RWPE1 (cell line): ENCODE measurements at regions not wholly inside any gene's neighbourhood (a gene's known extent, or its start where the extent isn't known, plus 50 kb on each side); places are given as distances from the start of the nearest gene placed in this dataset.

Experiments used
- CTCF ChIA-PET: fragments of 350-600 bp; sonication (Branson Sonifier 250); formaldehyde crosslinking; extraction: SDS; loops from one replicate; lab custom pipeline; 2021; lab: Yijun Ruan, JAX
- POLR2A ChIA-PET: fragments of 400-600 bp; formaldehyde crosslinking; extraction: SDS; loops from one replicate; lab custom pipeline; 2020; ENCODE audit warnings: antibody characterized with exemption; ENCODE audit not compliant: low non-redundant PET; lab: Yijun Ruan, JAX
- DNase-seq: peaks from one replicate; pipeline ENCODE4 v3.0.0; 2012; ENCODE audit warnings: low spot score
- H3K27ac ChIP-seq: fragments of 450-650 bp; 2 replicates; pipeline ENCODE4 v1.5.1; 2017
- TF ChIP-seq, protein P1 (sequence below): fragments of 450-650 bp; conservative IDR thresholded peaks from 2 replicates; pipeline ENCODE4 v1.5.1; 2017; ENCODE audit warnings: low read depth, mild to moderate bottlenecking

DNA sequence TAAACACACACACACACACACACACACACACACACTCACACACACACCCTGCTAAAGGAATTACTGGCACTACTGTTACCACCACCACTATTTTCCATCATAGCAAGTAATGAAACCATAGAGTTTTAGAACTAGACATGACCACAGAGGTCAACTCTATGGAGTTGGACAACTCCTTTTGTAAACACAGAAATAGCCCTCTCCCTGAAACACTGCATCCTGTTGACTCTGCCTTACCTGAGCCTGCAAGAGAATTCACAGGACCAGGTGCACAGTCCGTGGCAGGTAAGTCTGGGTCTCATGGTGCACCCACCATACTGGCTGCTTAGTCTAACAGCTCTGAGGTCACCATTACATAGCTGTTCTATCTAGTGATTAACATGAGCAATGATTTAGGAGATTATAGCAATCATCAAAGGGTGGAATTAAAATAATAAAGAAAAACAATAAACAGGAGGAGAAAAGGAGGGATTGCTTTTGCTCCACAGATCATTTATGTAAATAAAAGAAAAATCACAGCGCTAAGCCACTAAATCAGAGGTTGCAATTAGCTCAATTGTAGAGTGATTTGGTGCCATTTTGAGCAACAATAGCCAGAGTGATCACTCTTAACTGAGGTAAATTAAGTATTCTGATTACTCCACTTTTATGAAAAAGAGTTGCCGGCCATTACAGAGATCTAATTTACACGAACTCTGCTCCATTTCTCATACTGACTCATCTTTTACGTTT is 340.0 kb upstream of the RASGEF1B start:
- no peak for DNase-seq
- H3K27ac ChIP-seq: no peak overlapping the region
- ChIA-PET POLR2A (no interaction called here), CTCF (interaction anchor here (0.7 kb wide), 1 partner anchor 33 kb away, joined by 3 read pairs; no protein-coding TSS in a partner anchor)
- TF ChIP-seq, protein P1, sequence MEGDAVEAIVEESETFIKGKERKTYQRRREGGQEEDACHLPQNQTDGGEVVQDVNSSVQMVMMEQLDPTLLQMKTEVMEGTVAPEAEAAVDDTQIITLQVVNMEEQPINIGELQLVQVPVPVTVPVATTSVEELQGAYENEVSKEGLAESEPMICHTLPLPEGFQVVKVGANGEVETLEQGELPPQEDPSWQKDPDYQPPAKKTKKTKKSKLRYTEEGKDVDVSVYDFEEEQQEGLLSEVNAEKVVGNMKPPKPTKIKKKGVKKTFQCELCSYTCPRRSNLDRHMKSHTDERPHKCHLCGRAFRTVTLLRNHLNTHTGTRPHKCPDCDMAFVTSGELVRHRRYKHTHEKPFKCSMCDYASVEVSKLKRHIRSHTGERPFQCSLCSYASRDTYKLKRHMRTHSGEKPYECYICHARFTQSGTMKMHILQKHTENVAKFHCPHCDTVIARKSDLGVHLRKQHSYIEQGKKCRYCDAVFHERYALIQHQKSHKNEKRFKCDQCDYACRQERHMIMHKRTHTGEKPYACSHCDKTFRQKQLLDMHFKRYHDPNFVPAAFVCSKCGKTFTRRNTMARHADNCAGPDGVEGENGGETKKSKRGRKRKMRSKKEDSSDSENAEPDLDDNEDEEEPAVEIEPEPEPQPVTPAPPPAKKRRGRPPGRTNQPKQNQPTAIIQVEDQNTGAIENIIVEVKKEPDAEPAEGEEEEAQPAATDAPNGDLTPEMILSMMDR: no peak

DNA sequence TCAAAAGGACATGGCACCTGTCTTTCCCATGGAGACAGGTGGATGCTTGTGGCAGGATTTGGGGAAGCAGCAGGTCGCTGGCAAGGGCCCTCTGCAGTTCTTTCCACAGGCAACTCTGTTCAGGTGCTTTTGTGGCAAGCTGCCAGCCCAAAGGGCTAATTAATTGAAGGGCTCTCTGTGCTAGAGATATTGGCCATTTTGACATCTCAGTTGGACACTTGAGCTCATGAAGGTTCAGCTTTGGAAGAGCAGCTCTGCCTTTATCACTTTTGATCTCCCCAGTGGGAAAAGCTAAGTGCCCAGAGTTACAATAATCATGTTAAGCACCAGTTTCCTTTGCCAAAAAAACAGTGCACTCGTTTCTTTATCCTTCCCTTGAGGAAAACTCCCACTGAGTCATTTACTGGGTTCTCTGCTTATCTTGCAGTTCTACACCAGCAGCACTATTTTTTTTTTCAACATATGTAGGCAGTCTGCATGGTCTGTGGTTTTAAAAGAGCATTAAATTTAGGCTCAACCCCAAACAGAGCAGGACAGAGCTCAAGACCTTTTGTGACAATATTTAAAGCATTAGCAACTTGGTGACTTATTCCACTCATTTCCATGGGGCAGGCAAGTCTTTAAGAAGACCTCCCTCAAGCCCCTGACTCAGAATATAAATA is 336.4 kb upstream of the RASGEF1B start:
- TF ChIP-seq, protein P1: no peak
- CTCF ChIA-PET: no interaction called here
- no peak overlapping the region for H3K27ac ChIP-seq
- POLR2A ChIA-PET: no interaction called here
- DNase-seq: no peak

DNA sequence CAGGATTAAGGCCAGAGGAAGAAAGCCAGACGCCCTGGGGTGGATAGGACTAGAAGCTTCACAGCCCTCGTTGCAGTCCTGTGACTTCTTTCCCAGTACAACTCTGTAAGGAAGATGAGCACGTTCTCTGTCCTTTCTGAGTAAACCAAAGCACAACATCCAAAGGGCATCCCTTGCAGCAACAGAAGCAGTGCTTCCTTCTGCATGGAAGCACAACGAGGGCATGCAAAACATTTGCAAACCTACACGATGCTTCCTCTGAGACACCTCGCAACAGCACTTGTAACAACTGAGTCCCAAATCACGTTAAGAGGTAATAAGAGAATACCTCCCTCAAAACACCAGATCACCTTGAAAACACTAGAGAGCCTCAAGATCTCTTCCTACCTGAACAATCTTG is 335.7 kb upstream of the RASGEF1B start:
- no peak overlapping the region for H3K27ac ChIP-seq
- ChIA-PET POLR2A (no interaction called here), CTCF (interaction anchor here (0.5 kb wide), 1 partner anchor 291 kb away, joined by 3 read pairs; no protein-coding TSS in a partner anchor)
- no peak for DNase-seq
- TF ChIP-seq, protein P1: no peak

DNA sequence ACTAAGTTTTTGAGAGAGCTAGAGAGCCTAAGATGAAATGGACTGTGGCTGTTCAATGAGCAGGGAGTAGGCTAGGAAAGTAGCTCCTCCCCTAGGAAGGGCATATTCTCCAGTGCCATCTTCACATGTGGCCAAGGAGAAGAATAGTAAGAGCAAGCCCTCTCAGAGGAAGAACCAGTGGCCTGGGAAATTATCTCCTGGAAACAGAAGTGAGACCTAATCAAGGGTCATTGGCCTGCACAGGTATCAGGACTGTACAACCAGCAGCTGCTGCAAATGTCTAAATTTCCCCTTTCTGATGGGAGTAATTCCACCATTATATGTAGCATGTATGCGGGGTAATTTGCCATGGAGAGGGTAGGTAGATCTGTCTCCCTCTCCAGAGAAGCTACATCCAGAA is 334.8 kb upstream of the RASGEF1B start:
- TF ChIP-seq, protein P1: no peak
- CTCF ChIA-PET: interaction anchor here (0.6 kb wide), 1 partner anchor 463 kb away, joined by 4 read pairs; no protein-coding TSS in a partner anchor
- no peak overlapping the region for H3K27ac ChIP-seq
- POLR2A ChIA-PET: no interaction called here
- DNase-seq: no peak

DNA sequence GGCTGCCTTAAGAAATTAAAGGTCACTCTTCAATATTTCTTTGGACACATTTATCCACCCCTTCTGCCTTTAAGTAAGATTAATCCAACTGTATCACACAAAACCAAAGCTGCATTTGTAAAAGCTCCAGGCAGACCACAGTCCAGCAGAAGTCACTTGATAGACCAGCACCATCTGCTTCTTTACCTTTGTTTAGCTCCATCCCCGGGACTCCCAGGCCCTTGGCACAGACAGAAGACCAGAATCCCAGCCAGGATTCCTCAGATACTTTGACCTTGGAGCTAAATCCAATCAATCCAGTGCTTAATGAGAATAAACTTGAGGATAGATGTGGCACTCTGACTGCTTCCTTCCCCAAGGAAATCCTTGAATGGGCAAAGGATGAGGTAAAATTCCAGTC is 333.1 kb upstream of the RASGEF1B start:
- ChIA-PET POLR2A (no interaction called here), CTCF (no interaction called here)
- DNase-seq: no peak
- H3K27ac ChIP-seq: no peak overlapping the region
- TF ChIP-seq, protein P1: no peak

DNA sequence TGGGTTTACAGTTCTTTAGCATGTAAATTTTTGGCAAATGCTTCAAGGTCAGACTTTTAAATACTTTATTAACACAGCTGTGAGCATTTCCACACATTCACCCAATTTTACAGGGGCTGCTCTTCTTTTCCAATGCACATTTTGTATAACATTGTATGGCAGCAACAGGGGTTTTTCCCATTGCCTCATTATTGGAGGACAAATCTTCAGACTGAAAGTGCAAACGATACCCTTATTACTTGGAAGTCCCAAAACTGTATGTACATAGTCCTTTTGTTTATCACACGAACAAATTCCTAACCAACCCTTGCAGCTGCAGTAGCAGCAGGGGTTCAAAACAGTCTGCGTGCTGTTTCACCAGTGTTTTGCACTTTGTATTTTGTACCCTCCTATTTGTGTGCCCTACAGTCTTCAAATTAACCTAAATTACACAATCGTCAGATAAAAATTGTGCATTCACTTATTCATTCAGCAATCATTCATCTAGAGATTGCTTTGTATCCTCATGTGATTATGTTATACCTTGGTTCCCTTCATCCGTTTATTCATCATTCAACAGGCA is 330.7 kb upstream of the RASGEF1B start:
- DNase-seq: no peak
- TF ChIP-seq, protein P1: no peak
- ChIA-PET CTCF (no interaction called here), POLR2A (no interaction called here)
- no peak overlapping the region for H3K27ac ChIP-seq
